CD14-positive monocyte (primary cell): ENCODE measurements at regions not wholly inside any gene's neighbourhood (a gene's known extent, or its start where the extent isn't known, plus 50 kb on each side); places are given as distances from the start of the nearest gene placed in this dataset.

Experiments used
- DNase-seq, 3 donors: peaks; one replicate each; pipeline ENCODE4 v3.0.0-alpha.2; 2011 to 2022
- H2AFZ ChIP-seq: 2 replicates; pipeline ENCODE4 v1.6.0; 2012; ENCODE audit warnings: mild to moderate bottlenecking, low read depth, low read length, inconsistent platforms; ENCODE audit not compliant: insufficient read depth, poor library complexity, severe bottlenecking
- H3K27ac ChIP-seq, 2 donors: 1 replicate in 1 of 2; 2 replicates in 1 of 2; pipeline ENCODE4 v1.5.1; 2012 to 2013; ENCODE audit warnings: low read length in 2 of 2, control low read depth in 1 of 2, inconsistent platforms in 1 of 2, low read depth in 1 of 2, mild to moderate bottlenecking in 1 of 2
- H3K27me3 ChIP-seq, 2 donors: one replicate each; pipeline versions ENCODE4 v1.6.0 to v1.6.1; 2011 to 2013; ENCODE audit warnings: low read length in 2 of 2; ENCODE audit not compliant: control insufficient read depth in 2 of 2, insufficient read depth in 2 of 2
- H3K36me3 ChIP-seq, 2 donors: replicated peaks in 1 of 2; 1 replicate in 1 of 2; 2 replicates in 1 of 2; pipeline versions ENCODE4 v1.5.1 to v1.6.1; 2012 to 2013; ENCODE audit warnings: low read length in 2 of 2, control low read depth in 1 of 2, inconsistent platforms in 1 of 2, mild to moderate bottlenecking in 1 of 2; ENCODE audit not compliant: insufficient read depth in 2 of 2, control insufficient read depth in 1 of 2
- H3K4me1 ChIP-seq, 2 donors: 1 replicate in 1 of 2; 2 replicates in 1 of 2; pipeline versions ENCODE4 v1.5.1 to v1.6.1; 2012 to 2013; ENCODE audit warnings: low read length in 2 of 2, control low read depth in 1 of 2, inconsistent platforms in 1 of 2, mild to moderate bottlenecking in 1 of 2, moderate library complexity in 1 of 2; ENCODE audit not compliant: insufficient read depth in 2 of 2, control insufficient read depth in 1 of 2
- H3K4me2 ChIP-seq: replicated peaks from 2 replicates; pipeline ENCODE3; 2012; ENCODE audit warnings: low read length, moderate library complexity, mild to moderate bottlenecking; ENCODE audit not compliant: poor library complexity, severe bottlenecking; ENCODE audit errors: extremely low read depth
- H3K4me3 ChIP-seq, 3 experiments: fragments of 200-600 bp in 1 of 3; sonication (generic) in 1 of 3; replicated peaks in 1 of 3; 1 replicate in 2 of 3; 2 replicates in 1 of 3; pipeline ENCODE4 v1.5.1; 2011 to 2013; ENCODE audit warnings: low read length in 3 of 3, mild to moderate bottlenecking in 3 of 3, control low read depth in 2 of 3, low read depth in 2 of 3, inconsistent platforms in 1 of 3, moderate library complexity in 1 of 3
- H3K79me2 ChIP-seq: 2 replicates; pipeline ENCODE4 v1.6.0; 2012; ENCODE audit warnings: mild to moderate bottlenecking, control low read depth, inconsistent platforms, low read length, moderate library complexity; ENCODE audit not compliant: insufficient read depth
- H3K9ac ChIP-seq: 2 replicates; pipeline ENCODE4 v1.6.0; 2017; ENCODE audit warnings: low read length, mild to moderate bottlenecking; ENCODE audit not compliant: insufficient read depth, poor library complexity, severe bottlenecking
- H3K9me3 ChIP-seq, 2 donors: replicated peaks in 1 of 2; 1 replicate in 1 of 2; 2 replicates in 1 of 2; pipeline versions ENCODE4 v1.5.1 to v1.6.1; 2012 to 2013; ENCODE audit warnings: low read length in 2 of 2, control low read depth in 1 of 2; ENCODE audit not compliant: control insufficient read depth in 1 of 2, insufficient read depth in 1 of 2
- H4K20me1 ChIP-seq: 2 replicates; pipeline ENCODE4 v1.6.0; 2012; ENCODE audit warnings: mild to moderate bottlenecking, low read length, control low read depth, moderate library complexity; ENCODE audit not compliant: insufficient read depth
- H3K27ac Mint-ChIP-seq, 7 donors: one replicate each; pipeline ENCODE4 v1.8.0; 2020; ENCODE audit warnings: mild to moderate bottlenecking in 7 of 7, mixed read lengths in 7 of 7, moderate library complexity in 6 of 7, inconsistent platforms in 2 of 7
- H3K27me3 Mint-ChIP-seq, 3 donors: one replicate each; pipeline ENCODE4 v1.8.0; 2021 to 2022; ENCODE audit warnings: low read depth in 3 of 3, mild to moderate bottlenecking in 3 of 3, mixed read lengths in 3 of 3, moderate library complexity in 3 of 3, inconsistent platforms in 1 of 3
- H3K36me3 Mint-ChIP-seq, 2 donors: one replicate each; pipeline ENCODE4 v1.8.0; 2020; ENCODE audit warnings: mixed read lengths in 2 of 2, inconsistent platforms in 1 of 2, mild to moderate bottlenecking in 1 of 2
- H3K4me1 Mint-ChIP-seq: one replicate; pipeline ENCODE4 v1.8.0; 2020; ENCODE audit warnings: mild to moderate bottlenecking, mixed read lengths
- H3K4me3 Mint-ChIP-seq, 2 donors: one replicate each; pipeline ENCODE4 v1.8.0; 2020; ENCODE audit warnings: mild to moderate bottlenecking in 2 of 2, mixed read lengths in 2 of 2, moderate library complexity in 1 of 2
- H3K9me3 Mint-ChIP-seq, 7 donors: one replicate each; pipeline ENCODE4 v1.8.0; 2020 to 2022; ENCODE audit warnings: mixed read lengths in 7 of 7, mild to moderate bottlenecking in 6 of 7, moderate library complexity in 6 of 7, inconsistent platforms in 2 of 7
- WGBS: methylation state at CpG from one replicate; pipeline ENCODE4 v1.1.5; 2013; ENCODE audit warnings: missing lambda C conversion rate; ENCODE audit not compliant: insufficient coverage; 5-methylcytosine and 5-hydroxymethylcytosine counted together
- intact Hi-C, 2 donors: fragments of 100-400 bp; cut with micrococcal nuclease; formaldehyde crosslinking; loops; one replicate each; pipeline versions ENCODE4 v1.15.0 to v1.15.1; 2023
- TF ChIP-seq, protein P1 (sequence below): fragments of 200-600 bp; IDR thresholded peaks from one replicate; pipeline ENCODE4 v1.8.0; 2022; ENCODE audit warnings: antibody characterized with exemption, mild to moderate bottlenecking

DNA sequence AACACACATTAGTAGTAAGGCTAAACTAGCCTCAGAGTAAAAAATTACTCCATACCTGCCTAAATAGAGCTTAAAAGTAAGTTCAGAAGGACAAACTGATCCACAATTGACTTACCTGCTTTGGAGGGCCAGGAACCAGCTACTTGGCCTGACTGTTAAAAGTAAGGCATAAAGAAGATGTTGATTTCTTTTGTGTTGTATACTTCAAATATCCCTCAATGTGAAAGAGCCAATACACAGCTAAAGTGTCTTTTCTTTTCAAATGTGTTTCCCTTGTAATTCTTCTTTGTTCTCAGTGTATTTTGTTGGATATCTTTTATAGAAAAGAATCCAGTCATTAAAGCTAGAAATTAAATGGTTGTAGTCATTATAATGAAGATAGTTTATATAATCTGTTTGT is 171.1 kb downstream of the TANC2 start:
- Mint-ChIP-seq H3K27ac (no peak overlapping the region), H3K9me3 (no peaks in the 10 kb centered on the region), H3K36me3 (peaks cover 0 to 1% of the 10 kb centered on the region in 2 donors), H3K4me1 (peaks cover 23% of the 10 kb centered on the region), H3K4me3 (no peak overlapping the region), H3K27me3 (peaks cover 0 to 2% (median 0%) of the 10 kb centered on the region in 3 donors)
- no peaks in the 10 kb centered on the region for H3K79me2 ChIP-seq
- H3K4me3 ChIP-seq: no peak overlapping the region
- H3K4me1 ChIP-seq: peaks cover 12 to 24% of the 10 kb centered on the region in 2 donors
- no peak overlapping the region for H3K4me2 ChIP-seq
- TF ChIP-seq, protein P1, sequence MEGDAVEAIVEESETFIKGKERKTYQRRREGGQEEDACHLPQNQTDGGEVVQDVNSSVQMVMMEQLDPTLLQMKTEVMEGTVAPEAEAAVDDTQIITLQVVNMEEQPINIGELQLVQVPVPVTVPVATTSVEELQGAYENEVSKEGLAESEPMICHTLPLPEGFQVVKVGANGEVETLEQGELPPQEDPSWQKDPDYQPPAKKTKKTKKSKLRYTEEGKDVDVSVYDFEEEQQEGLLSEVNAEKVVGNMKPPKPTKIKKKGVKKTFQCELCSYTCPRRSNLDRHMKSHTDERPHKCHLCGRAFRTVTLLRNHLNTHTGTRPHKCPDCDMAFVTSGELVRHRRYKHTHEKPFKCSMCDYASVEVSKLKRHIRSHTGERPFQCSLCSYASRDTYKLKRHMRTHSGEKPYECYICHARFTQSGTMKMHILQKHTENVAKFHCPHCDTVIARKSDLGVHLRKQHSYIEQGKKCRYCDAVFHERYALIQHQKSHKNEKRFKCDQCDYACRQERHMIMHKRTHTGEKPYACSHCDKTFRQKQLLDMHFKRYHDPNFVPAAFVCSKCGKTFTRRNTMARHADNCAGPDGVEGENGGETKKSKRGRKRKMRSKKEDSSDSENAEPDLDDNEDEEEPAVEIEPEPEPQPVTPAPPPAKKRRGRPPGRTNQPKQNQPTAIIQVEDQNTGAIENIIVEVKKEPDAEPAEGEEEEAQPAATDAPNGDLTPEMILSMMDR: no peak
- intact Hi-C loops: no loop called here
- H3K9me3 ChIP-seq: no peaks in the 10 kb centered on the region
- H3K9ac ChIP-seq: no peak overlapping the region
- no peaks in the 10 kb centered on the region for H3K27me3 ChIP-seq
- no peak overlapping the region for H3K27ac ChIP-seq
- H3K36me3 ChIP-seq: no peaks in the 10 kb centered on the region
- no peak for DNase-seq
- H2AFZ ChIP-seq: no peak overlapping the region
- H4K20me1 ChIP-seq: no peaks in the 10 kb centered on the region

DNA sequence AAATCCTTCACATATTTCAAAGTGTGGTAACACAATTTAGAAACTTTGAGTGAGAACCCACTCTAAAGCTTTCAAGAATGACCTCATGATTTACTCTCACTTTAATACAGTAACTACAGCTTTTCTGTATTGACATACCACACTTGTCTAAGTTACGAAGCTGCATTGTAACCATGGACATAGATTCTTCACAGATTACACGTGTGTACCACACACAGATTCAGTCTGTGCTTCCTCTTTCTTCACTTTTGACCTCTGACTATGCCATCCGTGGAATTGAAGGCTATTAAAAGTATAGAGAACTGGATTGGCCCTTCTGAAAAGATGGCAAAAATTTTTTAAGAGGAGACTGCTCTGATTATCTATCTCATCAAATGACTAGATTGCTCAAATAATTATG is 172.7 kb downstream of the TANC2 start:
- H3K79me2 ChIP-seq: no peaks in the 10 kb centered on the region
- DNase-seq: peak; percentile 10 to 13 (median 11)
- no peak overlapping the region for H3K4me2 ChIP-seq
- H4K20me1 ChIP-seq: no peaks in the 10 kb centered on the region
- TF ChIP-seq, protein P1: no peak
- no peaks in the 10 kb centered on the region for H3K9me3 ChIP-seq
- no peak overlapping the region for H3K9ac ChIP-seq
- intact Hi-C loops: no loop called here
- WGBS: 80% methylated on average over 1 of the region's 3 CpGs
- H3K36me3 ChIP-seq: no peaks in the 10 kb centered on the region
- Mint-ChIP-seq H3K9me3 (no peaks in the 10 kb centered on the region), H3K4me1 (peaks cover 23% of the 10 kb centered on the region), H3K27me3 (peaks cover 0 to 2% (median 0%) of the 10 kb centered on the region in 3 donors), H3K36me3 (peaks cover 0 to 1% of the 10 kb centered on the region in 2 donors), H3K27ac (peak overlapping the region in 3 of 7 donors; percentile 8 to 68 (median 36)), H3K4me3 (no peak overlapping the region)
- H2AFZ ChIP-seq: no peak overlapping the region
- no peak overlapping the region for H3K27ac ChIP-seq
- H3K4me3 ChIP-seq: no peak overlapping the region
- H3K27me3 ChIP-seq: no peaks in the 10 kb centered on the region
- H3K4me1 ChIP-seq: peaks cover 12 to 24% of the 10 kb centered on the region in 2 donors
